ENCODE measurements at regions not wholly inside any gene's neighbourhood (a gene's known extent, or its start where the extent isn't known, plus 50 kb on each side); places are given as distances from the start of the nearest gene placed in this dataset.

DNA sequence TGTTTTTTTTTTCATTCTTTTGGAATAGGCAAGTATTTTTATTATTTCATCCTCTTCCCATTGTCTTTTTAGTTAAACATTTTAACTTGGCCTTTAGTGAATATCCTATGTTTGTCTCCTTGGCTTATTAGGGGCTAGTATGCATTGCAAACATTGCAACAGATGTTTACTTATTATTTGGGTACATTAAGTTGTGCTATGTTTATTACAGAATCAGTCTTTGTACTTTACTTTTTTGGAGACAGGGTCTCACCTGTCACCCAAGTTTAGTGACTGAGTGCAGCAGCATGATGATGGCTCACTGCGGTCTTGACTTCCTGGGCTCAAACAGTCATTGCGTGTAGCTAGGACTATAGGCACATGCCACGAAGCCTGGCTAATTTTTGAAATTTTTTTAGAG is 51.1 kb upstream of the NUDT6 start:
- DNase-seq (ENCODE audit: low spot score), result no peak
- TF ChIP-seq, protein P1, sequence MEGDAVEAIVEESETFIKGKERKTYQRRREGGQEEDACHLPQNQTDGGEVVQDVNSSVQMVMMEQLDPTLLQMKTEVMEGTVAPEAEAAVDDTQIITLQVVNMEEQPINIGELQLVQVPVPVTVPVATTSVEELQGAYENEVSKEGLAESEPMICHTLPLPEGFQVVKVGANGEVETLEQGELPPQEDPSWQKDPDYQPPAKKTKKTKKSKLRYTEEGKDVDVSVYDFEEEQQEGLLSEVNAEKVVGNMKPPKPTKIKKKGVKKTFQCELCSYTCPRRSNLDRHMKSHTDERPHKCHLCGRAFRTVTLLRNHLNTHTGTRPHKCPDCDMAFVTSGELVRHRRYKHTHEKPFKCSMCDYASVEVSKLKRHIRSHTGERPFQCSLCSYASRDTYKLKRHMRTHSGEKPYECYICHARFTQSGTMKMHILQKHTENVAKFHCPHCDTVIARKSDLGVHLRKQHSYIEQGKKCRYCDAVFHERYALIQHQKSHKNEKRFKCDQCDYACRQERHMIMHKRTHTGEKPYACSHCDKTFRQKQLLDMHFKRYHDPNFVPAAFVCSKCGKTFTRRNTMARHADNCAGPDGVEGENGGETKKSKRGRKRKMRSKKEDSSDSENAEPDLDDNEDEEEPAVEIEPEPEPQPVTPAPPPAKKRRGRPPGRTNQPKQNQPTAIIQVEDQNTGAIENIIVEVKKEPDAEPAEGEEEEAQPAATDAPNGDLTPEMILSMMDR (IDR thresholded peaks at IDR 0.05; ENCODE audit: extremely low read depth, missing control alignments), result no peak

DNA sequence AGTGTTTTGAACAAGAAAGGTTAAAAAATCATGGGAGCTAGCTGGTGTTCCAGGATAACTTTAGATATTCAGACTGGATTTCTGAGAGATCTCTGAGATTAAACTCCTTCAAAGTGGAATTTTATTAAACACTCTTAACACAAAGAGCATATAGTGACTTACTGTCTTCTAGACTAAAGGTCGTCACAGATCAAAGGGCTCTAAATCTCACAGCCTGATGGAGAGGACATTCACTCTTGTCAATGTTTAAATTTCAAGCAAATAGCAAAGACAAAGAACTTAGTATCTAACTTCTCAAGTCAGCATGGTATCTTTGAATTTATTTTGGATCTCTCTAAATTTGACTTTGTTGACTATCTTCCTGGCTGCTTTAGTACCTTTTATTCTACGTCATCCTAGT is 53.7 kb upstream of the NUDT6 start:
- TF ChIP-seq, protein P1 (IDR thresholded peaks at IDR 0.05; ENCODE audit: extremely low read depth, missing control alignments), result no peak

GRCh38 chr4:122977103-122977502 is 54.7 kb upstream of the NUDT6 start:
- no peak for DNase-seq (ENCODE audit: low spot score)
- TF ChIP-seq, protein P1 (IDR thresholded peaks at IDR 0.05; ENCODE audit: extremely low read depth, missing control alignments), result no peak

More for the DNA sequence above, 53.7 kb upstream of the NUDT6 start:
- no peak for DNase-seq (ENCODE audit: low spot score)

DNA sequence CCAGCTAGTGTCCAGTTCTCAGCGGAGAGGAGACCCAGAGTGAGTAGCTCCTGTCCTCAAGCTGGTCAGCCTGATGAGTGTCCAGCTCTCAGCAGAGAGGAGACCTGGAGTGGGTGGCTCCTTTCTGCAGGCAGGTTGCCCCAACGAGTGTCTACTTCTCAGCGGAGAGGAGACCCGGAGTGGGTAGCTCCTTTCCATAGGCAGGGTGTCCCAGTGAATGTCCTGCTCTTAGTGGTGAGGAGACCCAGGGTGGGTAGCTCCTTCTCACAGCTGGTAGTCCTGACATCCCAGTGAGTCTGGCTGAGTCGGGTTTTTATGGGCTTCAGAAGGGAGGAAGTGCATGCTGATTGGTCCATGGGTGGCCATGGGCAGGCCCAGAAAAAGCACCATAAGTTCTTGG is 55.7 kb upstream of the NUDT6 start:
- TF ChIP-seq, protein P1 (IDR thresholded peaks at IDR 0.05; ENCODE audit: extremely low read depth, missing control alignments), result no peak
- no peak for DNase-seq (ENCODE audit: low spot score)

GRCh38 chr4:122978789-122979188 is 56.4 kb upstream of the NUDT6 start:
- TF ChIP-seq, protein P1 (IDR thresholded peaks at IDR 0.05; ENCODE audit: extremely low read depth, missing control alignments), result no peak
- DNase-seq (ENCODE audit: low spot score), result no peak

DNA sequence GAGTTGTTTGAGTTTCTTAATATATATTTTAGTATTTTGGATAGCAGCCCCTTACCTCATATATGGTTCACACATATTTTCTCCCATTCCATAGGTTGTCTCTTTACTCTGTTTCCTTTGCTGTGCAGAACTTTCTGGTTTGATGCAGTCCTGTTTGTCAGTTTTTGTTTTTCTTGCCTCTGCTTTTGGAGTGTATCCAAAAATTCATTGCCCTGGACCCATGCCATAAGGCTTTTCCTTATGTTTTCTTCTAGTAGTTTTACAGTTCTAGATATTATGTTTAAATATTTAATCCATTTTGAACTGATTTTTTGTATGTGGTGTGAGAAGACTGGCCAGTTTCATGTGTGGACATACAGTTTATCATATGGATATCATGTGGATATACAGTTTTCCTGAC is 58.5 kb upstream of the NUDT6 start:
- no peak for DNase-seq (ENCODE audit: low spot score)
- TF ChIP-seq, protein P1 (IDR thresholded peaks at IDR 0.05; ENCODE audit: extremely low read depth, missing control alignments), result no peak

GRCh38 chr4:122988696-122989095 is 66.3 kb upstream of the NUDT6 start:
- TF ChIP-seq, protein P1 (IDR thresholded peaks at IDR 0.05; ENCODE audit: extremely low read depth, missing control alignments), result no peak

More at GRCh38 chr4:122988696-122989095, 66.3 kb upstream of the NUDT6 start:
- no peak for DNase-seq (ENCODE audit: low spot score)

Data from GM20000 (cell line).